ENCODE measurements at regions not wholly inside any gene's neighbourhood (a gene's known extent, or its start where the extent isn't known, plus 50 kb on each side); places are given as distances from the start of the nearest gene placed in this dataset.
"Not testable (repeated sequence)": the region's sequence is repeated elsewhere in the genome, so short reads cannot be mapped to it uniquely, and the experiment has no call there.

GRCh38 chr15:87703327-87704111 lies 553.0 kb downstream of the NTRK3 start:
- H3K4me2 ChIP-seq (ENCODE audit: insufficient read depth, low read length): no peak overlapping the region
- H2AFZ ChIP-seq (ENCODE audit: low read depth, low read length): no peak overlapping the region
- DNase-seq (no peak), ATAC-seq (ENCODE audit: insufficient read depth, low read depth) (no peak)
- no peaks in the 10 kb centered on the region for H3K27me3 ChIP-seq (ENCODE audit: insufficient read depth, low read length, poor library complexity)
- no peak overlapping the region for H3K9ac ChIP-seq (ENCODE audit: low read depth, low read length)
- no peaks in the 10 kb centered on the region for H3K9me3 ChIP-seq (ENCODE audit: insufficient read depth, low read length, severe bottlenecking)
- no peaks in the 10 kb centered on the region for H3K4me1 ChIP-seq (ENCODE audit: insufficient read depth, low read length)
- H3K79me2 ChIP-seq (ENCODE audit: insufficient read depth, low read length): no peaks in the 10 kb centered on the region
- TF ChIP-seq, protein P1, sequence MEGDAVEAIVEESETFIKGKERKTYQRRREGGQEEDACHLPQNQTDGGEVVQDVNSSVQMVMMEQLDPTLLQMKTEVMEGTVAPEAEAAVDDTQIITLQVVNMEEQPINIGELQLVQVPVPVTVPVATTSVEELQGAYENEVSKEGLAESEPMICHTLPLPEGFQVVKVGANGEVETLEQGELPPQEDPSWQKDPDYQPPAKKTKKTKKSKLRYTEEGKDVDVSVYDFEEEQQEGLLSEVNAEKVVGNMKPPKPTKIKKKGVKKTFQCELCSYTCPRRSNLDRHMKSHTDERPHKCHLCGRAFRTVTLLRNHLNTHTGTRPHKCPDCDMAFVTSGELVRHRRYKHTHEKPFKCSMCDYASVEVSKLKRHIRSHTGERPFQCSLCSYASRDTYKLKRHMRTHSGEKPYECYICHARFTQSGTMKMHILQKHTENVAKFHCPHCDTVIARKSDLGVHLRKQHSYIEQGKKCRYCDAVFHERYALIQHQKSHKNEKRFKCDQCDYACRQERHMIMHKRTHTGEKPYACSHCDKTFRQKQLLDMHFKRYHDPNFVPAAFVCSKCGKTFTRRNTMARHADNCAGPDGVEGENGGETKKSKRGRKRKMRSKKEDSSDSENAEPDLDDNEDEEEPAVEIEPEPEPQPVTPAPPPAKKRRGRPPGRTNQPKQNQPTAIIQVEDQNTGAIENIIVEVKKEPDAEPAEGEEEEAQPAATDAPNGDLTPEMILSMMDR (IDR thresholded peaks at IDR 0.05; ENCODE audit: borderline replicate concordance, extremely low read depth, low read length, poor library complexity, severe bottlenecking): no peak
- TF ChIP-seq EZH2 (IDR thresholded peaks at IDR 0.05; ENCODE audit: borderline replicate concordance, low read depth, low read length, severe bottlenecking): no peak
- no peak overlapping the region for H3K27ac ChIP-seq (ENCODE audit: low read length)
- no peak overlapping the region for H3K4me3 ChIP-seq (ENCODE audit: low read depth in 1 of 2, low read length in 2 of 2)
- H4K20me1 ChIP-seq (ENCODE audit: insufficient read depth, low read length): no peaks in the 10 kb centered on the region
- H3K36me3 ChIP-seq (ENCODE audit: insufficient read depth, low read length): no peaks in the 10 kb centered on the region

- H3K4me3 ChIP-seq (ENCODE audit: low read depth in 1 of 2, low read length in 2 of 2): no peak overlapping the region
- TF ChIP-seq, protein P1 (IDR thresholded peaks at IDR 0.05; ENCODE audit: borderline replicate concordance, extremely low read depth, low read length, poor library complexity, severe bottlenecking): no peak
- no peaks in the 10 kb centered on the region for H3K27me3 ChIP-seq (ENCODE audit: insufficient read depth, low read length, poor library complexity)
- H3K9ac ChIP-seq (ENCODE audit: low read depth, low read length): no peak overlapping the region
- no peak overlapping the region for H3K27ac ChIP-seq (ENCODE audit: low read length)
- no peak overlapping the region for H2AFZ ChIP-seq (ENCODE audit: low read depth, low read length)
- no peaks in the 10 kb centered on the region for H3K36me3 ChIP-seq (ENCODE audit: insufficient read depth, low read length)
- DNase-seq (no peak), ATAC-seq (ENCODE audit: insufficient read depth, low read depth) (no peak)
- no peaks in the 10 kb centered on the region for H3K4me1 ChIP-seq (ENCODE audit: insufficient read depth, low read length)
- no peaks in the 10 kb centered on the region for H3K9me3 ChIP-seq (ENCODE audit: insufficient read depth, low read length, severe bottlenecking)
- no peaks in the 10 kb centered on the region for H3K79me2 ChIP-seq (ENCODE audit: insufficient read depth, low read length)
- H4K20me1 ChIP-seq (ENCODE audit: insufficient read depth, low read length): no peaks in the 10 kb centered on the region
- H3K4me2 ChIP-seq (ENCODE audit: insufficient read depth, low read length): no peak overlapping the region
Observed at GRCh38 chr15:87702270-87702669, 554.3 kb downstream of the NTRK3 start.

DNA sequence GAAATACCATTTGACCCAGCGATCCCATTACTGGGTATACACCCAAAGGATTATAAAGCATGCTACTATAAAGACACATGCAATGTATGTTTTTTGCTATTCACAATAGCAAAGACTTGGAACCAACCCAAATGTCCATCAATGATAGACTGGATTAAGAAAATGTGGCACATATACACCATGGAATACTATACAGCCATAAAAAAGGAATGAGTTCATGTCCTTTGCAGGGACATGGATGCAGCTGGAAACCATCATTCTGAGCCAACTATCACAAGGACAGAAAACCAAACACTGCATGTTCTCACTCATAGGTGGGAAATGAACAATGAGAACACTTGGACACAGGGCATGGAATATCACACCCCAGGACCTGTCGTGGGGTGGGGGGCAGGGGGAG lies 558.1 kb downstream of the NTRK3 start:
- not testable (repeated sequence) for H3K9ac ChIP-seq (ENCODE audit: low read depth, low read length); H3K36me3 ChIP-seq (ENCODE audit: insufficient read depth, low read length); H3K27me3 ChIP-seq (ENCODE audit: insufficient read depth, low read length, poor library complexity); H3K79me2 ChIP-seq (ENCODE audit: insufficient read depth, low read length); H3K4me2 ChIP-seq (ENCODE audit: insufficient read depth, low read length); H4K20me1 ChIP-seq (ENCODE audit: insufficient read depth, low read length); H3K4me3 ChIP-seq (ENCODE audit: low read depth in 1 of 2, low read length in 2 of 2); H2AFZ ChIP-seq (ENCODE audit: low read depth, low read length); H3K9me3 ChIP-seq (ENCODE audit: insufficient read depth, low read length, severe bottlenecking); ATAC-seq (ENCODE audit: insufficient read depth, low read depth); H3K27ac ChIP-seq (ENCODE audit: low read length); DNase-seq; H3K4me1 ChIP-seq (ENCODE audit: insufficient read depth, low read length)

- no peak for TF ChIP-seq EZH2 (IDR thresholded peaks at IDR 0.05; ENCODE audit: borderline replicate concordance, low read depth, low read length, severe bottlenecking)
- TF ChIP-seq, protein P1 (IDR thresholded peaks at IDR 0.05; ENCODE audit: borderline replicate concordance, extremely low read depth, low read length, poor library complexity, severe bottlenecking): no peak
- H3K4me2 ChIP-seq (ENCODE audit: insufficient read depth, low read length): no peak overlapping the region
- H3K27ac ChIP-seq (ENCODE audit: low read length): no peak overlapping the region
- no peak overlapping the region for H2AFZ ChIP-seq (ENCODE audit: low read depth, low read length)
- H3K4me3 ChIP-seq (ENCODE audit: low read depth in 1 of 2, low read length in 2 of 2): no peak overlapping the region
- DNase-seq (no peak), ATAC-seq (ENCODE audit: insufficient read depth, low read depth) (no peak)
- H3K4me1 ChIP-seq (ENCODE audit: insufficient read depth, low read length): no peaks in the 10 kb centered on the region
- H3K9me3 ChIP-seq (ENCODE audit: insufficient read depth, low read length, severe bottlenecking): no peaks in the 10 kb centered on the region
- H3K9ac ChIP-seq (ENCODE audit: low read depth, low read length): no peak overlapping the region
- H3K27me3 ChIP-seq (ENCODE audit: insufficient read depth, low read length, poor library complexity): no peaks in the 10 kb centered on the region
- H4K20me1 ChIP-seq (ENCODE audit: insufficient read depth, low read length): no peaks in the 10 kb centered on the region
- H3K79me2 ChIP-seq (ENCODE audit: insufficient read depth, low read length): no peaks in the 10 kb centered on the region
- no peaks in the 10 kb centered on the region for H3K36me3 ChIP-seq (ENCODE audit: insufficient read depth, low read length)
Observed at GRCh38 chr15:87689716-87690115, 566.8 kb downstream of the NTRK3 start.
